ENCODE measurements at regions not wholly inside any gene's neighbourhood (a gene's known extent, or its start where the extent isn't known, plus 50 kb on each side); places are given as distances from the start of the nearest gene placed in this dataset.

DNA sequence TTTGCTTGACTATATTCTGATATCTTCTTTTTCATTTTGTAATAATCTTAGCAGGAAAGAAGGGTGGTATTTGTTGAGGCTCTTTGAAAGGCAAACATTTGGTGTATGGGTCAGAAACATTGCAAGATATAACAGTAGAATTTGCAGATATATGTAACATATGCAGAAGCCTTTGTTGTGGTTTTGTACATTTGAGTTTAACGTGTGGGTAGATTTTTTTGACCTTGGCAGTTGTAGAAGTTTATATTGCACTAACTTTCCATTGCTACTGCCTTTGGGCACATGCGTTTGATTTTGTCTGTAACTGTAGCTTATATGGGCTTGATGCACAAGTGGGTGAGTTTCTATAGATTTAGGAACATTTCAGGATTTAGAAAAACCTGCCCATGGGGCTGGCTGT is 78.5 kb upstream of the SPRY2 start:
- TF ChIP-seq CTCF (IDR thresholded peaks at IDR 0.05; ENCODE audit: poor library complexity, severe bottlenecking) (no peak), TAF1 (IDR thresholded peaks at IDR 0.05; ENCODE audit: low read depth) (no peak), EP300 (conservative IDR thresholded peaks at IDR 0.05; ENCODE audit: poor library complexity, severe bottlenecking) (no peak), POLR2AphosphoS5 (IDR thresholded peaks at IDR 0.05) (no peak), MXI1 (conservative IDR thresholded peaks at IDR 0.05; ENCODE audit: poor library complexity, severe bottlenecking) (no peak), EZH2 (IDR thresholded peaks at IDR 0.05; ENCODE audit: borderline replicate concordance, insufficient read depth, low read length, poor library complexity, severe bottlenecking) (no peak), RAD21 (conservative IDR thresholded peaks at IDR 0.05) (no peak), REST (IDR thresholded peaks at IDR 0.05; ENCODE audit: borderline replicate concordance) (no peak)
